ENCODE measurements at regions not wholly inside any gene's neighbourhood (a gene's known extent, or its start where the extent isn't known, plus 50 kb on each side); places are given as distances from the start of the nearest gene placed in this dataset.

- no peak overlapping the region for H3K4me3 ChIP-seq (ENCODE audit: low read depth in 1 of 3, low read length in 3 of 3)
- no peak for DNase-seq (ENCODE audit: low spot score)
- no peak overlapping the region for H3K9ac ChIP-seq (ENCODE audit: low read depth in 1 of 2, low read length in 2 of 2)
- 91% methylated on average over 7 of the region's 7 CpGs for WGBS
- no peak overlapping the region for H3K27ac ChIP-seq (ENCODE audit: low read depth in 1 of 2, low read length in 2 of 2)
- H3K4me1 ChIP-seq (ENCODE audit: control insufficient read depth in 4 of 4, insufficient read depth in 4 of 4, low read length in 3 of 4) = peaks cover 2 to 21% (median 13%) of the 10 kb centered on the region in 4 donors
- no peak for TF ChIP-seq SP1 (IDR thresholded peaks at IDR 0.05)
- no peak for TF ChIP-seq ZBTB33 (IDR thresholded peaks at IDR 0.05)
- TF ChIP-seq JUND (IDR thresholded peaks at IDR 0.05) = no peak
- TF ChIP-seq FOXA1 (IDR thresholded peaks at IDR 0.05) = no peak
- TF ChIP-seq ATF3 (IDR thresholded peaks at IDR 0.05) = no peak
- TF ChIP-seq EGR1 (IDR thresholded peaks at IDR 0.05; ENCODE audit: low read depth in 2 of 2) = no peak
- TF ChIP-seq TAF1 (conservative IDR thresholded peaks at IDR 0.05) = no peak
- TF ChIP-seq YY1 (IDR thresholded peaks at IDR 0.05) = no peak
- no peak for TF ChIP-seq FOXA2 (IDR thresholded peaks at IDR 0.05)
- TF ChIP-seq RXRA (IDR thresholded peaks at IDR 0.05) = no peak
- TF ChIP-seq REST (IDR thresholded peaks at IDR 0.05) = no peak
- no peak for TF ChIP-seq MAX (IDR thresholded peaks at IDR 0.05)
- TF ChIP-seq NR2F2 (IDR thresholded peaks at IDR 0.05) = no peak
- no peak for TF ChIP-seq GABPA (IDR thresholded peaks at IDR 0.05 in 1 of 2, conservative IDR thresholded peaks at IDR 0.05 in 1 of 2)
- no peak for TF ChIP-seq HNF4A (conservative IDR thresholded peaks at IDR 0.05)
- no peak for TF ChIP-seq HNF4G (IDR thresholded peaks at IDR 0.05)
- TF ChIP-seq CTCF (IDR thresholded peaks at IDR 0.05; ENCODE audit: low read depth, low read length, missing input control) = no peak
- TF ChIP-seq RAD21 (IDR thresholded peaks at IDR 0.05) = no peak
- H3K27me3 ChIP-seq (ENCODE audit: control insufficient read depth in 4 of 4, insufficient read depth in 4 of 4, low read length in 3 of 4) = no peaks in the 10 kb centered on the region
- H3K36me3 ChIP-seq (ENCODE audit: control insufficient read depth in 4 of 4, insufficient read depth in 3 of 4, low read depth in 1 of 4, low read length in 3 of 4) = no peaks in the 10 kb centered on the region
- no peaks in the 10 kb centered on the region for H3K9me3 ChIP-seq (ENCODE audit: control insufficient read depth in 4 of 4, low read length in 3 of 4)
Observed at GRCh38 chr2:64861452-64862397, 127.5 kb upstream of the SLC1A4 start.

Data from liver (tissue), 8 donors.